Stimulated activated CD4-positive, alpha-beta T cell treated with anti-CD3 and anti-CD28 coated beads, Interleukin-1b, Interleukin-23, amount 100 ng/mL, for 4 hours (primary cell): ENCODE measurements at regions not wholly inside any gene's neighbourhood (a gene's known extent, or its start where the extent isn't known, plus 50 kb on each side); places are given as distances from the start of the nearest gene placed in this dataset.
"Not testable (repeated sequence)": the region's sequence is repeated elsewhere in the genome, so short reads cannot be mapped to it uniquely, and the experiment has no call there.

Source experiments
- DNase-seq, 2 donors: peaks; one replicate each; pipeline ENCODE4 v3.0.0-alpha.2; 2020; ENCODE audit warnings: low read depth in 2 of 2

GRCh38 chrY:7317571-7317970, 406.0 kb upstream of the AMELY start:
- no peak for DNase-seq

- DNase-seq, result peak in 1 of 2 donors; percentile 31
Observed at GRCh38 chrY:7310482-7311269, 399.1 kb upstream of the AMELY start.

DNA sequence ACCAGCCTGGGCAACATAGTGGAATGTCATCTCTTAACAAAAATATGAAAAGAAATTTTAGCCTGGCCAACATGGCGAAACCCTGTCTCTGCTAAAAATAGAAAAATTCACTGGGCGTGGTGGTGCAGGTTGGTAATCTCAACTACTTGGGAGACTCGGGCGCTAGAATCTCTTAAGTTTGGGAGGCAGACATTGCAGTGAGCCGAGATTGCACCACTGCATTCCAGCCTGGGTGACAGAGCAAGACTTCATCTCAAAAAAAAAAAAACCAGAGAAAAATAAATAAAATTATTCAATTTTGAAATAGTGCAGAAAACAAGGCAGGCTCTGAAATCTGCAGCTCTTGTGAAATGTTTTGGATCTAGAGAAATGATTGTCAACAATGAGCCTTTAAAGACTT, 397.3 kb upstream of the AMELY start:
- DNase-seq, result no peak

DNA sequence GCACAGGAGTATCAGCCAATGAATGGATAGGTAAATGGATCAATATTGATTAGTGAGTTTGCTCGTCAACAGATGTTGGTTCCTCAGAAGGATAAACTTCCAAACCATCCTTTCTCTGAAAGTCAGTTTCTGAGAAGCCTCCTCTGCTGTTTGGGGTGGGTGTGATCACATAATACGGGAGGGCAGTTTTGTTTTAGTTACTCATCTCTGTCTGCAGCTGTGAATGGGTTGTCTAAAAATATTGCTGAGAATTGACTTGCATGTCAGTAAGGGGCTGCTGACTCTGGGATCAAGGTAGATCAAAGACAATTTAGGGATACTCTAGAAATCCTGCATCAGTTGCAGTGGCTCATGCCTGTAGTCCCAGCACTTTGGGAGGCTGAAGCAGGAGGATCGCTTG, 390.8 kb upstream of the AMELY start:
- DNase-seq, result no peak

GRCh38 chrY:7299960-7300359, 388.4 kb upstream of the AMELY start:
- no peak for DNase-seq

DNA sequence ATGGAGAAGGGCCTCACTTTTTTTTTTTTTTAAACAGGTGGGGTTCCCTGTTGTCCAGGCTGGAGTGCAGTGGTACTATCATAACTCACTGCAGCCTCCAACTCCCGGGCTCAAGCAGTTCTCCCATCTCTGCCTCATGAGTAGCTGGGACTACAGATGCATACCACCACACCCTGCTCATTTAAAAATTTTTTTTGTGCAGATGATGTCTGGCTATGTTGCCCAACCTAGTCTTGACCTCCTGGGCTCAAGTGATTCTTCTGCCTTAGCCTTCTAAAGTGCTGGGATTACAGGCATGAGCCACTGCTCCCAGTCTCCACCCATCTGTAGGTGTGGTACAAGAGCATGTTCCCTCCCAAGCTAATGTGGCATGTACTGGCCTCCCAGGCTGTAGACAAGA, 380.6 kb upstream of the AMELY start:
- DNase-seq, result no peak

DNA sequence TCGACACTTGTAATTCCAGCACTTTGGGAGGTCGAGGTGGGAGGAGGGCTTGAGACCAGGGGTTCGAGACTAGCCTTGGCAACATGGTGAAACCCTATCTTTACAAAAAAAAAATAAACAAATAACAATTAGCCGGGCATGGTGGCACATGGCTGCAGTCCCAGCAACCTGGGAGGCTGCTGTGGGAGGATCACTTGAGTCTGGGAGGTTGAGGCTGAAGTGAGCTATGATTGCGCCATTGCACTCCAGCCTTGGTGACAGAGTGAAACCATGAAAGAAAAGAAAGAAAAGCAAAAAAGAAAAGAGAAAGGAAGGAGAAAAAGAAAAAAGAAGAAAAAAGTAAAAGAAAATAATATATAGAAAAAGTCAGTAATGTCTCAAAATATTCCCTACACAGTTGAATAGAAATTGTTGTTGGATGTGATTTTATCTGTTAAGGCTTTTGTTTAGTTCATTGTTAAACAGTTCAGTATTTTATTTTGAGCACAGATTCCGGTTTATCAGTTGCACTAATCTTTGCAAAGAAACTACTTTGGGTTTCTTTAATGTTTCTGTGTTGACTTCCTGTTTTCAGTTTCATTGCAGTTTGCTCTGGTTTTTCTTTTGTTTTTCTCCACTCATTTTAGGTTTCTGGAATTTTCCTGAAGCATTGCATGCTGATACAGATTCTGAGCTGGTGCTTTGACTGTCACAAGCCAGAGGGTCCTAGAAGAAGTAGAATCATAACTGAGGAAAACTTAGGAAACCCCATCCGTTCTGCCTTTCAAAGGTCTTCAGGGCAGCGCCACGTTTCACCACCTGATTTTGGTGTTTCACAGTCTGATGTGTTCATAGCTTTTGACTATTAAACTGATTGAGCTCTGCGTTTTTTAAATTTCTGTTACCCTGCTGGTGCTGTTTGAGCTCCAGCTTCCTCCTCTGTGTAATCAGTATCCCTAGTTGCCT, 378.6 kb upstream of the AMELY start:
- DNase-seq, result no peak

DNA sequence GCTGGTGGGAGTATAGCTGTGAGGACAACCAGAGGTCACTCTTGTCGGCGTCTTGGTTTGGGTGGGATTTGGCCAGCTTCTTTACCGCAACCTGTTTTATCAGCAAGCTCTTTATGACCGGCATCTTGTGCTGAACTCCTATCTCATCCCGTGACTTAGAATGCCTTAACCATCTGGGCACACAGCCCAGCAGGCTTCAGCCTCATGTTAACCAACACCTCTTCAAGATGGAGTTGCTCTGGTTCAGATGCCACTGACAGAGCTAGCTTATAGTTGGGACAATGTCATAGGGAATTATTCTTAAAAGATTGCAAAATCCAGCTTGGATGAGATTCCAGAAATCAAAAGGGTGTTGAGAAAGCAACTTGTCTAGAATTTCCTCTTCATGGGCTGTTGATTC, 377.1 kb upstream of the AMELY start:
- no peak for DNase-seq

GRCh38 chrY:7287963-7288362, 376.4 kb upstream of the AMELY start:
- not testable (repeated sequence) for DNase-seq

DNA sequence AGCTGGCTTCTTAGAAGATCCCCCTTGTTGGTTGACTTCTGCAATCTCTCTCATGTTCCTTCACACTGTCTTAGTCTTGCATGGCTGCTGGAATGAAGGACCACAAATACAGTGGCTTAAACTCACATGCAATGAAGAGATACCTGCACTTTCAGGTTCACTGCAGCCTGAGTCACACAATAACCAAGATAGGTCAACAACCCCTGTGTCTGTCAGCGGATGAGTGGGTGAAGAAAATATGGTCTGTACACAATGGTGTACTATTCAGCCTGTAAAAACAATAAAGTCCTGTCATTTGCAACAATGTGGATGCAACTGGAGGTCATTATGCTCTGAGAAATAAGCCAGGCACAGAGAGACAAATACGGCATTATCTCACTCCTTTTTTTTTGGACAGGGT, 373.8 kb upstream of the AMELY start:
- no peak for DNase-seq

- DNase-seq, result no peak
Observed at GRCh38 chrY:7283001-7283400, 371.4 kb upstream of the AMELY start.

- DNase-seq, result not testable (repeated sequence)
Observed at GRCh38 chrY:7280151-7280740, 368.7 kb upstream of the AMELY start.

DNA sequence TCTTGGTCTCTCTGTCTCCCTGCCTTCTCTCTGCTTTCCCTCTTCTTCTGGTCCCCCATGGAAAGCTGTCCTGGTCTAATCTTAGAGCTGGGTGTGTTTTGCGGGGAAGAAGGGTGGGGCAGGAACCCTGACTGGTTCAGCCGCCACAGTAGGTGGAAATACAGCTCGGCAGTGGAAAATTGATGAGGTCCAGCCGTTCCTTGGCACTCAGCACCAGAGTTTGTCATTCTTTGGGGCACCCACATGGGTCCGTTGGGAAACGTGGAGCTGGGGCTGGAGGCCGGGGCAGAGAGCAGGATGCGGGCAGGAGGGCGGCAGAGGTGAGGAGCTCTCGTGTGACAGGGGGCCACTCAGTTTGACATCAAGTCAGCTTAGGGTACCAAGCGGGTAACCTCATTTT, 364.2 kb upstream of the AMELY start:
- no peak for DNase-seq

- no peak for DNase-seq
Observed at GRCh38 chrY:7275014-7275413, 363.5 kb upstream of the AMELY start.

DNA sequence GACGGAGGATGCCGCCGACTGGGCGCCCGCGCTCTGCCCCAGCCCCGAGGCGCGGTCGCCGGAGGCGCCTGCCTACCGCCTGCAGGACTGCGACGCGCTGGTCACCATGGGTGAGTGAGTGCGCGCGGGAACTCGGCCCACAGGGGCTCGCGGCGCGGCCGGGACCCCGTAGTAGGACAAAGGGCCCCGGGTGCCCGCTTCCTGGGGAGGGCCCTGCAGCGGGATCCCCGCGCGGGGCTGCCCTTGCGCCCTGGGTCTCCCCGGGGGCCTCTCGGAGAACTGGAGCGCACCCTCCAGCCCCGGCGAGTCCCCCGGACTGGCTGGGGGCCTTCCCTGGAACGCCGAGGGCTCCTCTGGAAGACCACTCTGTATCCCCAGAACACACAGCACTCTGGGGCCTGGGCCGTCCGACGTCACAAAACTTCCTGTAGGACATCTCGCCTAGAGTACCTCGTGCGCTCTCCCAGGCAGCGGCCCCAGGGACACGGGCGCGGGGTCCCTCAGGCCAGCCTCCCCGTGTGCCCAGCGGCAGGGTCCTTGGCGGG, 362.9 kb upstream of the AMELY start:
- DNase-seq, result no peak

GRCh38 chrY:7273587-7274203, 362.1 kb upstream of the AMELY start:
- peak in 1 of 2 donors; percentile 76 for DNase-seq

DNA sequence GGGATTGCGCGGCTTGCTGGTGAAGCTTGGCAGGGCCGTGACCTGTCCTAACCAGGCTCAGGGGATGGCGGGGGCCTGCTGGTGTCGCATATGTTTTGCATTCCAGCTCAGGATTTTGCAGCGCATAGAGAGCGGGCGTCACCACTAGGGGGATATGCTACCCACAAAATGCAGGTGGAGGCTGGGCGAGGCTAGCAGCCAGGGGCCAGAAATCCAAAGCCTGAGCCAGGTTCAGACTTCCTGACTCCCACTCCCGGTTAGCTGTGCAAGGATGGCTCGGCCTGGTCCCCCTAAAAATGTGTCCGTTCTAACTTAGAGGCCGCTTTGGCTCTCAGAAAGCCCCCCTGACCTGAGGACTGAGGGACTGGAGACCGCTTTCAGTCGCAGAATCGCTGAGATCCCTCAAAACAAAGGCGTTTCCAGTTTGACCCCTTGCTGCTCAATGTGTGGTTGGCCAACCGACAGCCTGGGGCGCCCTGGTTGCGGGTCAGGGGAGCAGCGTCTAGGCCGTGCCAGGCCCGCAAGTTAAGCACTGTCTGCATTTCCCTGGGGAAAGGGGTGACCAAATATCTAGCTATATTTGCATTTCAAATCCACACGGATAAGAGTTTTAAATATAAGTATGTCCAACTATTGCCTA, 361.1 kb upstream of the AMELY start:
- peak in 1 of 2 donors; percentile 39 for DNase-seq

DNA sequence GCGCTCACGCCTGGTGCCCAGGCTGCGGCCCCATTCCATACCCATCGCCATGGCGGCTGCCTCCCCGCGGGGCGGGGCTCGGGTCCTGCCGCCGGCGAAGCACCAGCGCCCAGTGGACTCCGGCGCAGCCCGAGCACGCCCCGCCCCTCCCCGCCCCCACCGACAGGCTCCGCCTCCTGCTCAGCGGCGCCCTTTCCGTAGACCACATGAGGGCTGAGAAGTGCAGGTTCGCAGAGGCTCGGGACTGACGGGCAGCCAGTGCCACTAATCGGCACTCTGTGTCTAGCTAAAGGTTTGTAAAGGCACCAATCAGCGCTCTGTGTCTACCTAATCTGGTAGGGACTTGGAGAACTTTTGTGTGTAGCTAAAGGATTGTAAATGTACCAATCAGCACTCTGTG, 352.2 kb upstream of the AMELY start:
- DNase-seq, result no peak

DNA sequence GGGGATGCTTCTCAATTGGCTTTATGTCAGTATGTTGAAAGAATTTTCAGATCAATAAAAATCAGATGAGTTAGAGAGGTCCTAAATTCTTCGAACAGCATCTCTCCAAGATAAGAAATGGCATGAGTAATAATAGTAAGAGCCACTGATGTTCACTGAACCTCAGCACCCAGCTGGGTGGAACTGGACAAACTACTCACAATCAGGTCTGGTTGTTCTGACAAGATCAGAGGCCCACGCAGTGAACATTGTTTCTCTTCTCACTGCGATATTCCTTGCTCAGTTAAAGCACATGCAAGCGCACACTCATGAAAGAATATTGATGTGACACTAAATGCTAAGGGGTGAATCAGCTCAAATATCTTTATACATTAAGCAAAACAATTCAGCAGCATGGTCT, 351.0 kb upstream of the AMELY start:
- DNase-seq, result no peak

DNA sequence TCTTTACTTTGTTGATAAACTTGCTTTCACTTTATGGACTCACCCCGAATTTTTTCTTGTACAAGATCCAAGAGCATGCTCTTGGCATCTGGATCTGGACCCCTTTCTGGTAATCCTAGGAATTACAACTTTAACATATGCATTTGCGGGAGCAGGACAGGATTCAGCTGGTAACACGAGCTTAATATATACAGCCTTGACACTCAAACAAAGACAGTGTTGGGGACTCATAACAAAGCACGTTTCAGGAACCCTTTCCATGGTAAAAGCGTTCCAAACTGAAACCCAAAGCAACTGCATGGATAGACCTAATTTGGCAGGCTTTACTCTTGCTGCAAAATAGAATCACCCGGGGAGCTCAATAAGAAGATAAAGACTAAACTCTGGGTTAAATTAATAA, 349.7 kb upstream of the AMELY start:
- no peak for DNase-seq

DNA sequence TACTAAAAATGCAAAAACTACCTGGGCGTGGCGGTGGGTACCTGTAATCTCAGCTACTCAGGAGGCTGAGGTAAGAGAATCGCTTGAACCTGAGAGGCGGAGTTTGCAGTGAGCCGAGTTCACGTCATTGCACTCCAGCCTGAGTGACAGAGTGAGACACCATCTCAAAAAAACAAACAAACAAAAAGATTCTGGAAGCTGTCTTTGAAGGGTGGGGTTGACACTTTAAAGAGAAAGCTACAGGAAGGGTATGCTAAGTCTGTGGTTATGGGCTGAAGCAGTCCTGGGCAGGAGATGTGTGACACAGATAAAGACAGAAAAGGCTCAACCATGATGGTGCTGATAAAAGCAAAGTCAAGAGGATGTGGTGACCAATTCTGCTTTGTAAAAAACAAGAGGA, 328.5 kb upstream of the AMELY start:
- DNase-seq, result no peak
